WI38 (cell line): ENCODE measurements at regions not wholly inside any gene's neighbourhood (a gene's known extent, or its start where the extent isn't known, plus 50 kb on each side); places are given as distances from the start of the nearest gene placed in this dataset.

Source experiments
- H3K4me3 ChIP-seq: 2 replicates; pipeline ENCODE4 v1.5.1; 2011; ENCODE audit warnings: low read depth, mild to moderate bottlenecking, control low read depth, low read length
- CTCF ChIP-seq: IDR thresholded peaks from 2 replicates; pipeline ENCODE4 v1.5.1; 2012; ENCODE audit warnings: low read depth, mild to moderate bottlenecking, control low read depth, low read length

GRCh38 chr3:94772402-94772801 is 709.5 kb downstream of the NSUN3 start:
- no peak for TF ChIP-seq CTCF
- no peak overlapping the region for H3K4me3 ChIP-seq

GRCh38 chr3:94775746-94776145 is 712.9 kb downstream of the NSUN3 start:
- TF ChIP-seq CTCF, result no peak
- no peak overlapping the region for H3K4me3 ChIP-seq

GRCh38 chr3:94776401-94776915 is 713.6 kb downstream of the NSUN3 start:
- H3K4me3 ChIP-seq, result no peak overlapping the region
- no peak for TF ChIP-seq CTCF

- TF ChIP-seq CTCF, result no peak
- H3K4me3 ChIP-seq, result no peak overlapping the region
Observed at GRCh38 chr3:94778289-94778688, 715.4 kb downstream of the NSUN3 start.

GRCh38 chr3:94778814-94779494 is 716.1 kb downstream of the NSUN3 start:
- H3K4me3 ChIP-seq, result no peak overlapping the region
- TF ChIP-seq CTCF, result no peak

- H3K4me3 ChIP-seq, result no peak overlapping the region
- TF ChIP-seq CTCF, result no peak
Observed at GRCh38 chr3:94779699-94780098, 716.8 kb downstream of the NSUN3 start.

- H3K4me3 ChIP-seq, result no peak overlapping the region
- no peak for TF ChIP-seq CTCF
Observed at GRCh38 chr3:94784274-94784673, 721.4 kb downstream of the NSUN3 start.
